ENCODE measurements at regions not wholly inside any gene's neighbourhood (a gene's known extent, or its start where the extent isn't known, plus 50 kb on each side); places are given as distances from the start of the nearest gene placed in this dataset.

GRCh38 chr15:24848050-24848449 lies 106.7 kb upstream of the SNRPN start:
- TF ChIP-seq POLR2A (IDR thresholded peaks at IDR 0.05; ENCODE audit: low read length) (no peak), GATA1 (IDR thresholded peaks at IDR 0.05; ENCODE audit: low read depth, low read length) (no peak)

Measured in erythroblast (primary cell).